ENCODE measurements at regions not wholly inside any gene's neighbourhood (a gene's known extent, or its start where the extent isn't known, plus 50 kb on each side); places are given as distances from the start of the nearest gene placed in this dataset.
A peak's percentile ranks its signal among the peaks of the same experiment; 100 is the strongest.
"Not testable (repeated sequence)": the region's sequence is repeated elsewhere in the genome, so short reads cannot be mapped to it uniquely, and the experiment has no call there.

DNA sequence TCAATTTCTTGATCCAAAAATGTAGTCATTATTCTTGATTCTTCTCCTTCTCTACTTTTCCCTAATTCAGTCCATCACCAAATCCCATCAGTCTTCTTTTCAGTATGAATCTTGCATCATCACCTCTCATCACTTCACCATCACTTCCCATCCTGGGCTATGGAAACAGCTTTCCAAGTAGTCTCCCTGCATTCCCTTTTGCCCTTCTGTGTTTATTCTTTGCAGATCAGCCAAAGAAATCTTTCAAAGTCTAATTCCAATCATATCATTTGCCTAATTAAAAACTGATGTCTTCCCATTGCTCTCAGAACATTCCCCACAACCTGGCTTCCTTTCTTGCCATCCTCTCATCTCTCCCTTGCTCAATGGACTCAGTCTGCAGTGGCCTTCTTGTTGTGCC, 201.7 kb upstream of the ADAMTS3 start:
- no peak for DNase-seq (ENCODE audit: low spot score)

DNA sequence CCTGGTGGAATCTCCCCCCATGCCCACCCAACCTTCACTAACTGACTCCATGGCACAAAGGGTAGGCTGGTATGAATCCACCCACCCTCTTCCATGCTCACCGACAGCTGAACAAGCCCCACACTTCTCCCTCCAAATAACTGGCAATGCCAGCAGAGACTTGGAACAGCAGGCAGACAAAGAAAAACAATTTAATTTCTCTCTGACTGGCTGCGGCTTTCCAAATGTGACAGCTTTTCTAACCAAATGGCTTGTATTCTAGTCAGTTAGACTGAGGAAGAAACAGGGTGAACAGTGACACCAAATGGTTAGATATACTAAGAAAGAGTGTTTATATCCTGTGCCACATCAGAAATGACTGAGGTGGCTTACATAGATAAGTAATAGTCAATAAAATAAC, 199.3 kb upstream of the ADAMTS3 start:
- DNase-seq (ENCODE audit: low spot score) = no peak

DNA sequence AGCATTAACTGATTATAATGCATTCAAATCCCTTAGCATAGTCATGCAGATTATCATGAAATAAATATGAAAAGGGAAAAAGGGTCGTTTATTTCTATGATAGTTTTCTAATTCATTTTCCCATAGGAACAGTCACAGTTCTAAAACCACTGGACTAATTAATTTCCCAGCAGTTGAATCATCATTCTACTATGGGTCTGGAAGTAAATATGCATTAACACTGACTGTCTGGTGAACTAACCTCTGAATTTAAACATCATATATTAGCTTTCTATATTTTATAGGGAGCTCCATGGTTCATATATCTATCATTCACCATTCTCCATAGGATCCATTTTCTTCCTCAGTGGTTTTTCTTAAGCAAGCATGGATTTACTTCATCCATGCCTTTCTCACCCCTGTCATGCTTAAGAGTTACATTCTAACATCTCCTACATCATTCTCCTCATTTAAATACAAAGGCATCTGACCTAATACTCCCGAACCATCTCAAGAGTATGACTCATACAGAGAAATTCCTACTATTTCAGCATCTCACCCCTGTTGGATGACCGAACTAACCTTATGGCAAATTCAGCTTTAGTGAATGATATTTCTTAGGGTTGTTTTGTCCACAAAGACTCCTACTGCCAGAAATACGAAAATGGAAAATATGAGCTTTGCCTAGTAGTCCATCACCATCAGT, 198.7 kb upstream of the ADAMTS3 start:
- DNase-seq (ENCODE audit: low spot score) = no peak

DNA sequence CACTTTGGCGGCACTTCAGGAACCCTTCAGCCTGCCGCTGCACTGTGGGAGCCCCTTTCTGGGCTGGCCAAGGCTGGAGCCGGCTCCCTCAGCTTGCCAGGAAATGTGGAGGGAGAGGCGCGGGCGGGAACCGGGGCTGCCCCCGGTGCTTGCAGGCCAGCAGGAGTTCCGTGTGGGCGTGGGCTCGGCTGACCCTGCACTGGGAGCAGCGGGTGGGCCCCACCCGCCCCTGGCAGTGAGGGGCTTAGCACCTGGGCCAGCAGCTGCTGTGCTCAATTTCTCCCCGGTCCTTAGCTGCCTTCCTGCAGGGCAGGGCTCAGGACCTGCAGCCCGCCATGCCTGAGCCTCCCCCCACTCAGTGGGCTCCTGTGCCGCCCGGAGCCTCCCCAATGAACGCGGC, 196.8 kb upstream of the ADAMTS3 start:
- DNase-seq (ENCODE audit: low spot score) = not testable (repeated sequence)

DNA sequence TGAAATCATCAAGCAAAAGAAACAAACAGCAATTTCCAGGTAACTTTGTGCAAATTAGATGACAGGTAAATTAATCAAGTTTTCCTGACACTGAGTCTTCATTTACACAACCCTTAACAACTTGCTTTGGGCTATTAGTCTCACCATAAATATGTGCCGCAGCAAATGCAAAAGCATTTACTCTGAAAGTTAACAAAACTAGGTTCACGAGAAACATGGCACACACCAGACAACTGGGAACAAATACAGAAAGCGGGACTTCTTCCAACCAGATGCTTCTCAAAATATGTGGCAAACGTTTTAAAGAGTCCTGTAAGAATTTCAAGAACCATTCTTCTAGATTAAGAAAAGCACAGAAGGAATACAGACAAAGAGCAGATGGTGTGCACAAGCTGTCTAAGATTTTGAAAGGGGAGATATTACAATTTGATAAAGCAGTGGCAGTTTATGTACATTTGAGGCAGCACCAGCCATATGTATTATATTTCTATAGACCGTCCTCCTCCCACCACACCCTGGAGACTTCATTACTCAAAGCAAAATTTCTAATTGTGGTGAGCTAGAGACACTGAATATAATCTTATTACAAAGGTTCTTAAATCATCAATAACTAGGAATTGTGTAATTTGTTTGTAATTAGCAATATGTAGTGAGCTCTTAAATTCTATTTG, 192.5 kb upstream of the ADAMTS3 start:
- no peak for DNase-seq (ENCODE audit: low spot score)

DNA sequence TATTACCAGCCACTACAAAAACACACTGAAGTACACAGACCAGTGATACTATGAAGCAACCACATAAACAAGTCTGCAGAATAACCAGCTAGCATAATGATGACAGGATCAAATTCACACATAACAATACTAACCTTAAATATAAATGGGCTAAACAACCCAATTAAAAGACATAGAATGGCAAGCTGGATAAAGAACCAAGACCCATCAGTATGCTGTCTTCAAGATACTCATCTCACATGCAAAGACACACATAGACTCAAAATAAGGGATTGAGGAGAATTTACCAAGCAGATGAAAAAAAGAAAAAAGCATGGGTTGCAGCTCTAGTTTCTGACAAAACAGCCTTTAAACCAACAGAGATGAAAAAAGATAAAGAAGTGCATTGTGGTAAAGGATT, 184.4 kb upstream of the ADAMTS3 start:
- not testable (repeated sequence) for DNase-seq (ENCODE audit: low spot score)

DNA sequence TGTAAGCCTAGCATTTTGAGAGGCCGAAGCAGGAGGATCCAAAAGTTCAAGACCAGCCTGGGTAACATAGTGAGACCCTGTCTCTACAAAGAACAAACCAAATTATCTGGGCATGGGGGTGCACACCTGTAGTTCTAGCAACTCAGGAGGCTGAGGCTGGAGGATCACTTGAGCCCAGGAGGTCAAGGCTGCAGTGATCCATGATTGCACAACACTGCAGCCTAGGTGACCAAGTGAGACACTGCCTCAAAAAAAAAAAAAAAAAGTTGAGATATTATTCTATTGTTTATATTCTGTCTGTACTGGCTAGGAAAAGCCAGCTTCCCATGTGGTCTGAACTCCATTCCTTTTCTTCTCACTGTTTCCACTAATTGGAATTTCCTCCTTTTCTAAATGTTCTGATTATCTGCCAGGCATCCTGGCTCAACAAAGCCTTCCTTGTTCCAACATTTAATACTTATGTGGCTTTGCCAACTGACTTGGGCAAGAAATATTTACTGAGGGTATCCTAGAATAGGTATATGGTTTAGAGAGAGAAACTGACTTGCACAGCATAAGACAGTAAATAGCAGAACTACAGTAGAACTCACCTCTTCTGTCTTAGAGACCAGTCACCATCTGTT, 175.2 kb upstream of the ADAMTS3 start:
- no peak for DNase-seq (ENCODE audit: low spot score)

DNA sequence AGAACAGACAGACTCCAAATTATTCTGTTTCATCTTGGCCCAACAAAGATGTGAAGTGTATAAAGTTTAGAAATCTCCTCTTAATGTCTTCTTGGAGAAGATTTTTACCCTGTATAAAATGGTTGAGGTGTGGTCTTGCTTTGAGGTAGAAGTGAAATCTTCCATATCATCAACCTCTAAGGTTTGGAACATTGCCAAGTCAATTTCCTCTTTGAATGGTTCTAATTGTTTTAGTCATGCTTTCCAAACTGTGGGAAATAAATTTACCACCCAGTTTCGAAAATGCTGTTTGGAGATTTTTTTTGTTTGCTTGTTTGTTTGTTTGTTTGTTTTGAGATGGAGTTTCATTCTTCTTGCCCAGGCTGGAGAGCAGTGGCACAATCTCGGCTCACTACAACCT, 174.1 kb upstream of the ADAMTS3 start:
- no peak for DNase-seq (ENCODE audit: low spot score)

DNA sequence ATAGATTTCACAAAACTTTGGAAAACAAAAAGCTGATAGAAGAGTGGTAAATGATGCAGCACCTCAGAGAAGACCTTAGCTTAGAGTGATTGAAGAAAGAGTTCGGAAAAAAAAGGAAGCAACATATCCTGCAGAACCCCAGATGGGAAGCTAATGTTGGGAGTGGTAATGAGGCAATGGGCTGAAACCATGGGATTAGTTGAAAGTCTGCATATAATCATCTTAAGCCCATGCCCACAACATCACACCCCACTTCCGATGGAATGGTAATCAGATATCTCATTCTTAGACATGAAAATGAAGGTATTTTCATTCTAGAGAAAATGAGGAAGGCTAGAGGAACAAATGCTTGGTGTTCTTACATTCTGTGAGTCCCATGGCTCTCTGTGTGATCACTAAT, 146.3 kb upstream of the ADAMTS3 start:
- DNase-seq (ENCODE audit: low spot score) = no peak

DNA sequence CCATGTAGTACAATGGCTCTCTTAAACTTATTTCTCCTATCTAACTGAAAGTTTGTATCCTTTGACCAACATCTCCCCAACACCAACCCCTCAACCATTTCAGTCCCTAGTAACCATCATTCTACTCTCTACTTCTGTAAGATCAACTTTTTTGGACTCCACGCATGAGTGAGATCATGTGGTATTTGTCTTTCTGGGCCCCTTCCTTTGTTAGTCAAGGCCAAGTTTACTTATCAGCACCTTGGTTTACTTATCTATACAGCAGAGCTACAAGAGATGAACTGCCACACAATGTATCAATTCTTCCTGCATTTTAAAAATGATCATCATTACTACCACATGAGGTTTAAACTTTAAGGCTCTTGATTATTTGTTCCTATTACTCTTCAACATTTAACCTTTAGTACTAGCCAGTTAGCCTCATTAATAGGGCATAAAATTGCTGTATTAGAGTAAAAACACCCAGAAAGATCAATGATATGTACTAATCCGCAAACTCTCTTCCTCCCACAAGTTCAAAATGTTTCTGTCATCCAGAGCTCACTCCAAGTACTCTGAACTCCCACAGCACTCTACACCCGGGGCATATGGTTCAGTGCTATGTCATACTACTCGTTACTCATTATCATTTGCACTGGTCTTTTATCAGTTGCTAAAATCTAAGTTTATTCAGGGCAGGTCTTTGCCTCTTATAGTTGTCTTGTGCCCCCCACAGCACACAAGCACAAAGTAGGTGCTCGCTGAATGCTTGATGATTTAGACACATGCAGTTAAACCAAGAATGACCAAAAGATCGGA, 145.7 kb upstream of the ADAMTS3 start:
- DNase-seq (ENCODE audit: low spot score) = no peak

DNA sequence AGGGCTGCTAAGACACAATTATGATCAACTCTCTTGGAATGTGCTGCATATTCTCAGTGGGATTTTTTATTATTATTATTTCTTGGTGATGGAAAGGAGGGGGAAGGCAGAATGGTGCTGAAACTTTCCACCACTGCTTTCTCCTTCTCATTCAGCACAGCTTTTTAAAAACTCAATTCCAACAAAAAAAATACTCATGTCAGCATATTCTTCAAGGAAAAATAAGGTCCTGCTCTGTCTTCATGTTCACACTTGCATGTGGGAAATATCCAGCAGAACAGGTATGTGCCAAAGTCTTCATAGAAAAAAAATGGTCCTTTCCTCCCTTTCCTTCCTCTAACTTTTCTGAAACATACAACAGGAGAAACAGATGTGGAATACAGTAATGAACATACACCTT, 144.0 kb upstream of the ADAMTS3 start:
- no peak for DNase-seq (ENCODE audit: low spot score)

DNA sequence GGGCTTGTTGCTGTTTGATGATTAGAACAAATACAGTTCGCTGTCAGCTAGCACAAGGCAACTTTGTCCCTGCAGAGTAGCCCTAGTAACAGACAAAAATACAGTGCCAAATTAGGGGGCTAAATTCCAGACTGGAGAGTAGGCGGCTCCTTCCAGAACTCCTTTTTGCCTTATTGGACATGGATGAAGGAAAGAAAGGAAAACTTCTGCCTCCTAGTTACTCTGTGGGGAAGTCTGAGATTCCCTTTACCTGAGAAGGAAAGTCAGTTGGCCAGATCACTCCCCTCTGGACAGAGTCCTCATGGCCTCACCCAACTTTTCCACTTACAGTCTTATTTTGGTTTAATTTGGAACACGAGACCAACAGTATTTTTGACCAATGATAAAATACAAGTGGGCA, 140.5 kb upstream of the ADAMTS3 start:
- DNase-seq (ENCODE audit: low spot score) = no peak

DNA sequence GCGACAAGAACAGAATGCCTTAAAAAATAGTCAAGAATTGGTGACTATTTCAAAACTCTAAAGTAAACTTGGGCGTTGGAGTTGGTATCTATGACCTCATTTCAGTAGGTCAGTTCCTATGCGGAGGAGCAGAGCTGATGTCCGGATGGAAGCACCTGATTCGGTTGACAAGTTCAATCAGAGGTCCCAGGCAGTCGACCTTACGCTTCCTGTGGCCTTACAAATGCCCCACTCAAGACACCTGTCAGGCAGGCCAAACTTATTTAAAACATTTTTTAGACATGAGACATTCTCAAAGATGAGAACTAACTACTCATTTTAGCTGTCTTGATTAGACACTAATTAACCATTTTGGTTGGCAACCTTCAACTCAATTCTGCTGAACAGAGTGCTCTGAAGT, 137.7 kb upstream of the ADAMTS3 start:
- no peak for DNase-seq (ENCODE audit: low spot score)

DNA sequence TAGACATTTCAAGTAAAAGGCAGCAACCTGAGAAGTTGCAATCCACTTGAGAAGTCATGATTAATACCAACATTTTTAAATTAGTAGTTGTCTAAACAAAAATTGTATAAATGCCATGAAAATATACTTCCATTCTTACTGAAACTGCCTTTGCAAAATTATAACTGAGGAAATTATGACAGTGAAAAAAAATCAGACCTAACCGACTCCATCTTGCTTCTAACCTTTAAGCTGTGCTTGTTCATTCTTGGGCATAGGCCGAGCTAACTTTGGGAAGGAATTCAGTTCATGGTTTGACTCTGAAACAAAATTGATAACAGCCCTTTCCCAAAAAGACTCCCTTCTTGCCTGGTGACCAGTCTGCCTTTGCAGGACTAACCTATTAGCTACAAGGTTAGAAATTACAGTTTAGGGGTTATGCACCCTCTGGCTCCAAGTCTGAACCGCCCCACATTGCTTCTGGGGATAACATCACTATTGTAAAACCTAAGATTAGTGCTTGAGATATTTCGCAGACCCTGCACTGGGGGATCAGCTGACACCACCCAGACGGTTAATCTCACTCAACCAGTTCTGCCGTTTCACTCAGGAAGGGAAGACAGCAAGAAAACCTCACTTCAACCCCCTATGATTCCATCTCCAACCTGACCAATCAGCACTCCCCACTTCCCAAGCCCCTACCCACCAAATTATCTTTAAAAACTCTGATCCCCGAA, 136.1 kb upstream of the ADAMTS3 start:
- not testable (repeated sequence) for DNase-seq (ENCODE audit: low spot score)

DNA sequence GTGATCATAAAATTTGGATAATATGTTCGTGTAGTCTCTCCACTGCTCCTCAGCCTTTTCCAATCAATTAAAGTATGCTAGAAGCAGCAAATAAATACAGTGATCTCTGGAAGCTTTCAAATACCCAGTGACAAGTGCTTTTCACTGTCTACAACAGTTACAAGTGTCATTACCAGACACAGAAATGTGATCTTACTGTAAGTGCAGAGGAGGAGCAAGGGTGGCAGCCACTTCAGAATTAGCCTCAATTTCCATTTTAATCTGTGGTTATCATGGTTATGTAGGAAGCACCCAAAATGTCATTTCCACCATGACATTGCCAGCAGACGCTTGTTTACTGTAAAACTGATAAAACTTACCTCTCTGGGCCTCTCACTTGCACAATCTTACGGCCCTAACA, 133.9 kb upstream of the ADAMTS3 start:
- no peak for DNase-seq (ENCODE audit: low spot score)

DNA sequence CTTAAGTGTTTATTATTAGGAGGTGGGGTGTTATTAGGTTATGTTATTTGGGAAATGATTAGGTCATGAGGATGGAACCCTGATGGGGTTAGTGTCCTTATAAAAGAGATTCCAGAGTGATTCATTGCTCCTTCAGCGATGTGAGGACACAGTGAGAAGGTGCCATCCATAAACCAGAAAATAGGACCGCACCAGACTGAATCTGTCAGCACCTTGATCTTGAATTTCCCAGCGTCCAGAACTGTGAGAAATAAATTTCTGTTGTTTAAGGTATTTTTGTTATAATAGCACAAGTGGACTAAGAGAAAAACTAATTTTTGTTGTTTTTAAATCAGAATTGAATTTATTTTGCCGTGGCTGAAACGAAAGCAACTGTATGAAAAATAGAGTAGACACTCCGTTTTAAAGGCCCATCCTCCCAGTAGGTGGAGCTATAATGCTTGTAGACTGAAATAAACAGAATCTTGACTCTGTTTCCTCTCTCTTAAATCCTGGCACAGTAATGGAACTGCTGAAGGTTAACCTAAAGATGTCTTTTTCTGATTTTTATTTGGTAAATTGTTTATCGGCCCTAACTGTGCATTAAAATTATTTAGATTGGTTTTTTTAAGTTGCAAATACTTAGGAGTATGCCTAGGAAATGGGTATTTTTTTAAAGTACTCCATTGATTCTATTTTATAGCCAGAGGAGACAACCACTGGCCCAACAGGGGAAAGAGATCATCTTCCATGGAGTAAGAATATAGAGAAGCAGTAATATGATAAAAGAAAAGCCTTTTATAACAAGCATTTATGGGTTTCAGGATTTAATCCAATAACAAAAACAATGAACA, 133.2 kb upstream of the ADAMTS3 start:
- peak; percentile 23 for DNase-seq (ENCODE audit: low spot score)

DNA sequence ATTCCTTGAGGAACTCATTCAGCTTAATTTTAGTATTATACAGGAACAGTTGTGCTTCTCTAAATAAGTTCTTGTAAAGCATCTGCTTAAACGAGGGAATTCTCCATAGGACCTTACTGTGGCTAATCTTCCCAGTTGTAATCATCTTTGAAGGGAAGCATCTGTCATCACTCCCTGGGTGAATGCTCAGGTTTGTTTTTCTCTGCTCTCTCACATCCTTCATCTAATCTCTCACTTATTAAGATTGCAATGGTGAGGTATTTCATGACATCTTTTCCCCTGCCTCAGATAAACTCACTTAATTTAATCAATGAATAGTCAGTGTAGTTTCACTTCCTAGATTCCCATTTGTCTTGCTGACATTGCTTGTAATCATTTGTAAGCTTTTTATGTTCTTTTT, 121.8 kb upstream of the ADAMTS3 start:
- no peak for DNase-seq (ENCODE audit: low spot score)

DNA sequence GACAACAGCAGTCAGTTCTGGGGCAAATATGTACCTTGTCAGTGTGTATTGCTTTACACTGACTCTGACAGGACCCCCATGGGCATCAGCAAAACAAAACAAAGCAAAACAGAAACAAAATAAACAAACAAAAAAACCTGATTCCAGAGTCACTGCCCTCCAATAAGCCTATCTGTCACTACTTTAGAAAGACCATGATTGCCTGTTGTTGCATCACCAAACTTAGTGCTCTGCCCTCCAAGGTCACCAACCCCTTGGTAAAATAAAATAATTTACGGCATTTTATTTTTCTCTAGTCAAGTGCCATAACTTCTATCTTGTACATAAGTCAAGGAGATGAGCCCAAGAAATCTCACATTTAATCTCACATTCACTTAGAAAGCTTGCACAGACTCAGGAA, 120.9 kb upstream of the ADAMTS3 start:
- DNase-seq (ENCODE audit: low spot score) = no peak

DNA sequence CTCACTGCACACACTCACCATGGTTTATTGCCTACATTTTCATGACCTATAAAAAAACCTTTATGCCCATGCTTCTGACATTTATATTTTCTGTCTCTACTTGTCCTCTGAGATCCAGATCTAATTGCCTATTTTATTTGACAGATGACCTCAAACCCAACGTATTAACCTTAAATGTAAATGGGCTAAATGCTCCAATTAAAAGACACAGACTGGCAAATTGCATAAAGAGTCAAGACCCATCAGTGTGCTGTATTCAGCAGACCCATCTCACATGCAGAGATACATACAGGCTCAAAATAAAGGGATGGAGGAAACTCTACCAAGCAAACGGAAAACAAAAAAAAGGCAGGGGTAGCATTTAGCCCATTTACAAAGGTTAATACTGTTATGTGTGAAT, 117.4 kb upstream of the ADAMTS3 start:
- DNase-seq (ENCODE audit: low spot score) = not testable (repeated sequence)

DNA sequence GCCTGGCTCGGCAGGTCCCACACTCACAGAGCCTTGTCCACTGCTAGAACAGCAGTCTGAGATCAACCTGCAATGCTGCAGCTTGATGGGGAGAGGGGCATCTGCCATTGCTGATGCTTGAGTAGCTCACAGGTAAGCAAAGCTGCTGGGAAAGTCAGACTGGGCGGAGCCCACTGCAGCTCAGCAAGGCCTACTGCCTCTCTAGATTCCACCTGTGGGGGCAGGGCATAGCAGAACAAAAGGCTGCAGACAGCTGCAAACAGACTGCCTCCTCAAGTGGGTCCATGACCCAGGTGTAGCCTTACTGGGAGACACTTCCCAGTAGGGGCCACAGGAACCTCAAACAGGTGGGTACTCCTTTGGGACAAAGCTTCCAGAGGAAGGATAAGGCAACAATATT, 110.6 kb upstream of the ADAMTS3 start:
- no peak for DNase-seq (ENCODE audit: low spot score)

DNA sequence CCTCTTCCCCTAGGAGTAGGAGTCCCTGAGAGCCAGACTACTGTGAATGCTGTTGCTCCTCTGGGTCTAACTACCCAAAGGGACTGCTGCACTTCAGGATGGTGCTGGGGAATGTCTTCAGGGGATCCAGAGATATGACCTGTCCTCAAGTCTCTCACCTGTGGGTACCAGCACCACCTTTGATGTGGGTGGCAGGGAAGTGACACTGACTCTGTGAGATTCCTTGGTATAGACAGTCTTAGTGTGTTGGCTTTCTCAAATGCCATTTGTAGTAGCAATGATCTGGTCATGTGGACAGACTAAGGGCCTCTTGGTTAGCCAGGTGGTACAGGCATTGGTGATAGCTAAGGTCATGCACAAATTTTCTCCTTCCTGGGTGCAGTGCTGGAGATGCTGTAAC, 108.9 kb upstream of the ADAMTS3 start:
- no peak for DNase-seq (ENCODE audit: low spot score)

All from germinal center (tissue), 1 donor.